ENCODE measurements at regions not wholly inside any gene's neighbourhood (a gene's known extent, or its start where the extent isn't known, plus 50 kb on each side); places are given as distances from the start of the nearest gene placed in this dataset.
"Not testable (repeated sequence)": the region's sequence is repeated elsewhere in the genome, so short reads cannot be mapped to it uniquely, and the experiment has no call there.

DNA sequence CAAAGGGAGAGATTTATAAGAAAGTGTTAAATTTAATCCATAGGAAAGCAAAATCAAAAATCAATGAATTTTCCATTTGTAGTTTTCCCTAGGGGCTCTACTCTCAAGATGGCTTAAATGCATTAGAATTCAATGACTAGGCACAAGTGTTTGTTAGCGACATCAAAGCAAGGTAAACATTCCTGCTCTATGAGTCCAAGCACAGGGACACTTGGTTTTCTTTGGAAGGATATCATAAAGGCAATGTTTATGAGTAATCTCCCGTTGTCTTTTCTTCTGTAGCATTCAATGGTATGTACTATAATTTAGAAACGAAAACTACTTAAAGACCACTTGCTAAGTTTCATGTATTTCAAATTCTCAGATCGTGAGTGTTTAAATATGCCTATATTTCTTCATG lies 54.8 kb upstream of the ZNF717 start:
- DNase-seq (ENCODE audit: low read depth in 2 of 2) = peak in 1 of 2 donors; percentile 62
- H3K4me3 ChIP-seq (replicated peaks in 1 of 2; ENCODE audit: low read depth in 2 of 2, low read length in 2 of 2) = not testable (repeated sequence)

GRCh38 chr3:75850301-75851008 lies 65.1 kb upstream of the ZNF717 start:
- DNase-seq (ENCODE audit: low read depth in 2 of 2); H3K4me3 ChIP-seq (replicated peaks in 1 of 2; ENCODE audit: low read depth in 2 of 2, low read length in 2 of 2): not testable (repeated sequence)

GRCh38 chr3:75863130-75863529 lies 77.8 kb upstream of the ZNF717 start:
- H3K4me3 ChIP-seq (replicated peaks in 1 of 2; ENCODE audit: low read depth in 2 of 2, low read length in 2 of 2) = no peak overlapping the region
- DNase-seq (ENCODE audit: low read depth in 2 of 2) = no peak
- TF ChIP-seq, protein P1, sequence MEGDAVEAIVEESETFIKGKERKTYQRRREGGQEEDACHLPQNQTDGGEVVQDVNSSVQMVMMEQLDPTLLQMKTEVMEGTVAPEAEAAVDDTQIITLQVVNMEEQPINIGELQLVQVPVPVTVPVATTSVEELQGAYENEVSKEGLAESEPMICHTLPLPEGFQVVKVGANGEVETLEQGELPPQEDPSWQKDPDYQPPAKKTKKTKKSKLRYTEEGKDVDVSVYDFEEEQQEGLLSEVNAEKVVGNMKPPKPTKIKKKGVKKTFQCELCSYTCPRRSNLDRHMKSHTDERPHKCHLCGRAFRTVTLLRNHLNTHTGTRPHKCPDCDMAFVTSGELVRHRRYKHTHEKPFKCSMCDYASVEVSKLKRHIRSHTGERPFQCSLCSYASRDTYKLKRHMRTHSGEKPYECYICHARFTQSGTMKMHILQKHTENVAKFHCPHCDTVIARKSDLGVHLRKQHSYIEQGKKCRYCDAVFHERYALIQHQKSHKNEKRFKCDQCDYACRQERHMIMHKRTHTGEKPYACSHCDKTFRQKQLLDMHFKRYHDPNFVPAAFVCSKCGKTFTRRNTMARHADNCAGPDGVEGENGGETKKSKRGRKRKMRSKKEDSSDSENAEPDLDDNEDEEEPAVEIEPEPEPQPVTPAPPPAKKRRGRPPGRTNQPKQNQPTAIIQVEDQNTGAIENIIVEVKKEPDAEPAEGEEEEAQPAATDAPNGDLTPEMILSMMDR (IDR thresholded peaks at IDR 0.05; ENCODE audit: low read depth, low read length) = no peak

DNA sequence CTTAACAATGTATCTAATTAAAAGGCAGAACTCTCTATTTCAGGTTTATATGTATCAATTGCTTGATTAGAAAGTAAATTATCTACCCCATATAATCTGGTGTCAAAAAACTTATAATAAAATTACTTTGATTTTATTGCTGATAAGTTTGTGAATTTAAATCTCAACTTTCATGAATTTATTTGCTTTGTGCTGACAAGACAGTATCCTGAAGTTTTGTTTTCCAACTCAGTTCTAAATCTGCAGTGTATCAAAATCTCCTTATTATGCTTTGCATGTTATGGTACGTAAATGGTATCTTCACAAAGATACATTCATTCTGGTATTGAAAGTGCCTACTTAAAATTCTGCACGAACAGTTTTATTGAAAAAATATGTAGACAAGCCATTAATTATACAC lies 78.5 kb upstream of the ZNF717 start:
- TF ChIP-seq, protein P1 (IDR thresholded peaks at IDR 0.05; ENCODE audit: low read depth, low read length) = no peak
- no peak overlapping the region for H3K4me3 ChIP-seq (replicated peaks in 1 of 2; ENCODE audit: low read depth in 2 of 2, low read length in 2 of 2)
- no peak for DNase-seq (ENCODE audit: low read depth in 2 of 2)

GRCh38 chr3:75883719-75884118 lies 98.4 kb upstream of the ZNF717 start:
- DNase-seq (ENCODE audit: low read depth in 2 of 2) = not testable (repeated sequence)

DNA sequence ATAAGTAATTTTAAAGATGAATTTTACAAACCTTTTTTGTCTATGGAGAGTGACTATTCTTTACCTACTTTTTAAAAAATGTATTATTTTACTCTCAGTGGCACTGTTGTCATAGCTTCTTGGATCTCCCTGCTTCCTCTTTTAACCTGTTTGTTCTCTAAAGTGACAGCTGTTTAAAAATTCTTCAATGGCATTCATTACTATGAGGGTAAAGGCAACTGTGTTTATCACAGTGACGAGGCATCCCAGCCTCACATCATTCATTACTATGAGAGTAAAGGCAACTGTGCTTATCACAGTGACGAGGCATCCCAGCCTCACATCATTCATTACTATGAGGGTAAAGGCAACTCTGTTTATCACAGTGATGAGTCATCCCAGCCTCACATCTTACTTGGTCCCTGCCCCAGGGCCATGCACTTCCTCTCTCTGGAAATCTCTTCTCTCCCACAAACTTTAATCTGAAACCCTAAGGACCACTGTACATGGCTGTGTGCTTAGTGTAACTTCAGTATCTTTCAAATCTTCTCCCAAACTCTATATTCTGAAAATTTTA lies 101.7 kb upstream of the ZNF717 start:
- DNase-seq (ENCODE audit: low read depth in 2 of 2) = peak in 1 of 2 donors; percentile 2
- H3K4me3 ChIP-seq (replicated peaks in 1 of 2; ENCODE audit: low read depth in 2 of 2, low read length in 2 of 2) = no peak overlapping the region
- TF ChIP-seq, protein P1 (IDR thresholded peaks at IDR 0.05; ENCODE audit: low read depth, low read length) = no peak

More at GRCh38 chr3:75883719-75884118, 98.4 kb upstream of the ZNF717 start:
- H3K4me3 ChIP-seq (replicated peaks in 1 of 2; ENCODE audit: low read depth in 2 of 2, low read length in 2 of 2) = not testable (repeated sequence)

DNA sequence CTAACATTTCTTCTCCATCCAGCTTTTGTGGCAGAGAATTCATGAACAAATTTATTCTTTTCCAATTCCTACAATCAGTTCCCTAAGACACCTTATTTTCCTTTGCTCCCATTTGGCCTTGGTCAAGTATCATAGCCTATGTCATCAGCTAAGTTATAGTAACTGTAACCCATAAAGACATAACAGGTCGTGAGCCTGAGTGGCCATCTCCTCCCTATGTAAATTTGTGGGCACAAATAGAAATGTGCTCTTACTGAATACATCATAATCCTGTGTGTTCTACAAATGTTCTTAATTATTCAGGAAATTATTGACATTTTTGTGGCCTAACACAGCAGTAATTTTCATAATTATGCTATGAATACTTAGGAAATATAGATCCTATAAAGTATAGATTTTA lies 108.9 kb upstream of the ZNF717 start:
- DNase-seq (ENCODE audit: low read depth in 2 of 2) = no peak
- TF ChIP-seq, protein P1 (IDR thresholded peaks at IDR 0.05; ENCODE audit: low read depth, low read length) = no peak
- H3K4me3 ChIP-seq (replicated peaks in 1 of 2; ENCODE audit: low read depth in 2 of 2, low read length in 2 of 2) = no peak overlapping the region

DNA sequence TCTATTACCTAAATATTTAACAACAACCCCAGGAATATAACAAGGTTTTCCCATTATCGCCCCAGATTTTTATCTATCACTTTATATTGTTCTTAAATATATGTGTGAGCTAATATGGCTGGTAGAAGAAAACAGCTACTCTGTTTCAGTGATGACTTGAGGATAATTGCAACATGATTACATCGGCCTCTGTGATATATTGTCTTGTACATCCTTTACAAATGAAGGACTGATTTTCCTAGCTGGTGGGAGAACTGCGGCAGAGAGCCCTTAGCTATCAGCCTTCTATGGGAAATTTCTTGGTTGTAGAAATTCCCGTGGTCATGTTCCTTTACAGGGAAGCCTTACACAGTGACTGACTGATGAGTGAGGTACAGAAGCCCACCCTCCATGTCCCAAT lies 110.9 kb upstream of the ZNF717 start:
- TF ChIP-seq, protein P1 (IDR thresholded peaks at IDR 0.05; ENCODE audit: low read depth, low read length) = no peak
- DNase-seq (ENCODE audit: low read depth in 2 of 2) = no peak
- no peak overlapping the region for H3K4me3 ChIP-seq (replicated peaks in 1 of 2; ENCODE audit: low read depth in 2 of 2, low read length in 2 of 2)

- DNase-seq (ENCODE audit: low read depth in 2 of 2) = peak in 1 of 2 donors; percentile 12
Measured at GRCh38 chr3:75901446-75901845, 116.1 kb upstream of the ZNF717 start.

More at GRCh38 chr3:75901446-75901845, 116.1 kb upstream of the ZNF717 start:
- not testable (repeated sequence) for H3K4me3 ChIP-seq (replicated peaks in 1 of 2; ENCODE audit: low read depth in 2 of 2, low read length in 2 of 2)

Measured in cardiac fibroblast (primary cell).